ENCODE measurements at regions not wholly inside any gene's neighbourhood (a gene's known extent, or its start where the extent isn't known, plus 50 kb on each side); places are given as distances from the start of the nearest gene placed in this dataset.

- Histone ChIP-seq H3K27ac (no peak overlapping the region), H3K36me3 (no peaks in the 10 kb centered on the region), H3K4me3 (no peak overlapping the region), H3K9me3 (peaks cover 0 to 19% (median 0%) of the 10 kb centered on the region in 11 donors), H3K27me3 (no peaks in the 10 kb centered on the region), H3K4me1 (peaks cover 0 to 19% (median 11%) of the 10 kb centered on the region in 9 donors)
- intact Hi-C loops (cut with DNase I): no loop called here
- TF ChIP-seq, protein P1, sequence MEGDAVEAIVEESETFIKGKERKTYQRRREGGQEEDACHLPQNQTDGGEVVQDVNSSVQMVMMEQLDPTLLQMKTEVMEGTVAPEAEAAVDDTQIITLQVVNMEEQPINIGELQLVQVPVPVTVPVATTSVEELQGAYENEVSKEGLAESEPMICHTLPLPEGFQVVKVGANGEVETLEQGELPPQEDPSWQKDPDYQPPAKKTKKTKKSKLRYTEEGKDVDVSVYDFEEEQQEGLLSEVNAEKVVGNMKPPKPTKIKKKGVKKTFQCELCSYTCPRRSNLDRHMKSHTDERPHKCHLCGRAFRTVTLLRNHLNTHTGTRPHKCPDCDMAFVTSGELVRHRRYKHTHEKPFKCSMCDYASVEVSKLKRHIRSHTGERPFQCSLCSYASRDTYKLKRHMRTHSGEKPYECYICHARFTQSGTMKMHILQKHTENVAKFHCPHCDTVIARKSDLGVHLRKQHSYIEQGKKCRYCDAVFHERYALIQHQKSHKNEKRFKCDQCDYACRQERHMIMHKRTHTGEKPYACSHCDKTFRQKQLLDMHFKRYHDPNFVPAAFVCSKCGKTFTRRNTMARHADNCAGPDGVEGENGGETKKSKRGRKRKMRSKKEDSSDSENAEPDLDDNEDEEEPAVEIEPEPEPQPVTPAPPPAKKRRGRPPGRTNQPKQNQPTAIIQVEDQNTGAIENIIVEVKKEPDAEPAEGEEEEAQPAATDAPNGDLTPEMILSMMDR (IDR thresholded peaks at IDR 0.05): no peak
- ATAC-seq: no peak
- 96 to 97% methylated on average over 11 of the region's 11 CpGs for WGBS, 2 donors
- DNase-seq: no peak
Measured at GRCh38 chr10:124230635-124231167, 137.3 kb upstream of the CHST15 start.

DNA sequence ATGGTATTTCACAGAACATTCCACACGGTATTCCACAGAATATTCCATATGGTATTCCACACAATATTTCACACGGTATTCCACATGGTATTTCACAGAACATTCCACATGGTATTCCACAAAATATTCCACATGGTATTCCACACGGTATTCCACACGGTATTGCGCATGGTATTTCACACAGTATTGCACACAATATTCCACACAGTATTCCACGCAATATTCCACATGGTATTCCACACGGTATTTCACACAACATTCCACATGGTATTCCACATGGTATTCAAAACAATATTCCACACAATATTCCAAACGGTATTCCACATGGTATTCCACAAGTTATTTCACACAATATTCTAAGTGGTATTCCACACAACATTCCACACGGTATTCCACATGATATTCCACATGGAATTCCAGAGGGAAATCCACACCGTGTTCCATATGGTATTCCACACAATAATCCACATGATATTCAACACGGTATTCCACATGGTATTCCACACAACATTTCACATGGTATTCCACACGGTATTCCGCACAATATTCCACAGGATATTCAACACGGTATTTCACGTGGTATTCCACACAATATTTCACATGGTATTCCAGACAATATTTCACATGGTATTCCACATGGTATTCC lies 136.7 kb upstream of the CHST15 start:
- Histone ChIP-seq H3K9me3 (peaks cover 0 to 19% (median 0%) of the 10 kb centered on the region in 11 donors), H3K27me3 (no peaks in the 10 kb centered on the region), H3K27ac (no peak overlapping the region), H3K4me3 (no peak overlapping the region), H3K4me1 (peaks cover 0 to 19% (median 11%) of the 10 kb centered on the region in 9 donors), H3K36me3 (no peaks in the 10 kb centered on the region)
- intact Hi-C loops (cut with DNase I): loop anchor here in 1 of 10 donors (10.0 kb wide), 1 partner anchor 135 kb away; the partner anchor contains the start of gene CHST15
- TF ChIP-seq, protein P1 (IDR thresholded peaks at IDR 0.05): no peak
- DNase-seq: no peak
- WGBS, 2 donors: 88 to 95% methylated on average over 15 of the region's 15 CpGs
- ATAC-seq: no peak

- 91 to 93% methylated on average over 19 of the region's 19 CpGs for WGBS, 2 donors
- TF ChIP-seq, protein P1 (IDR thresholded peaks at IDR 0.05): no peak
- intact Hi-C loops (cut with DNase I): loop anchor here in 1 of 10 donors (10.0 kb wide), 1 partner anchor 135 kb away; the partner anchor contains the start of gene CHST15
- H3K4me1 ChIP-seq: peaks cover 0 to 19% (median 11%) of the 10 kb centered on the region in 9 donors
- no peaks in the 10 kb centered on the region for H3K36me3 ChIP-seq
- H3K27me3 ChIP-seq: no peaks in the 10 kb centered on the region
- no peak overlapping the region for H3K27ac ChIP-seq
- peaks cover 0 to 19% (median 0%) of the 10 kb centered on the region in 11 donors for H3K9me3 ChIP-seq
- ATAC-seq (no peak), DNase-seq (no peak)
- H3K4me3 ChIP-seq: no peak overlapping the region
Measured at GRCh38 chr10:124229201-124229988, 136.0 kb upstream of the CHST15 start.

- no peak overlapping the region for H3K4me3 ChIP-seq
- ATAC-seq: no peak
Measured at GRCh38 chr10:124228471-124228870, 135.1 kb upstream of the CHST15 start.

More at GRCh38 chr10:124228471-124228870, 135.1 kb upstream of the CHST15 start:
- TF ChIP-seq, protein P1 (IDR thresholded peaks at IDR 0.05): no peak
- Histone ChIP-seq H3K4me1 (peaks cover 0 to 16% (median 9%) of the 10 kb centered on the region in 9 donors), H3K27ac (no peak overlapping the region), H3K27me3 (no peaks in the 10 kb centered on the region), H3K36me3 (no peaks in the 10 kb centered on the region), H3K9me3 (peaks cover 0 to 19% (median 0%) of the 10 kb centered on the region in 11 donors)
- DNase-seq: no peak
- intact Hi-C loops (cut with DNase I): loop anchor here in 1 of 10 donors (10.0 kb wide), 1 partner anchor 134 kb away; the partner anchor contains the start of gene CHST15
- WGBS, 2 donors: 82 to 94% methylated on average over 2 of the region's 2 CpGs

Data from heart right ventricle (tissue), 16 donors.